HG03575 (cell line): ENCODE measurements at regions not wholly inside any gene's neighbourhood (a gene's known extent, or its start where the extent isn't known, plus 50 kb on each side); places are given as distances from the start of the nearest gene placed in this dataset.

ENCODE experiments used
- ATAC-seq: cut with Tn5 transposase; IDR thresholded peaks from one replicate; pipeline ENCODE4 v1.9.1; 2021; ENCODE audit not compliant: unreplicated experiment, insufficient number of reproducible peaks, low FRiP score; ENCODE audit errors: extremely low read depth

DNA sequence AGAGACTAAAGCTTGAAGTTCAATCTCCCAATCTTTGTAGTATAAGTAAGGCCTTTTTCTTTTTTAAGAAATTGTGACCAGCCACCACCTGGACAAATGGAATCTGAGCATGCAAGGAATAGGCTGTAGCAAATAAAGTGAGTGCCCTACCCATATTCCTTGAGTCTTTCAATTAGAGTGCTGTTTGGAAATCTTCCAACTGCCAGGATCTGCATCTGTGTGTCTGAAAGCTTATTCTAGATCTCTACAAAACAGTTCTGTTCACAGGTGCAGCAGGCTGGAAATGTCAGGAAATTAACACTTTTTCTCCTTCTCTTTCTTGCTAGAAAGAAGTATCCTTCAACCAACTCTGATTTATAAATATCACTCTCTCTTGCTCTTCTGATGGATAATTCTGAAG is 76.7 kb upstream of the NDST3 start:
- no peak for ATAC-seq

DNA sequence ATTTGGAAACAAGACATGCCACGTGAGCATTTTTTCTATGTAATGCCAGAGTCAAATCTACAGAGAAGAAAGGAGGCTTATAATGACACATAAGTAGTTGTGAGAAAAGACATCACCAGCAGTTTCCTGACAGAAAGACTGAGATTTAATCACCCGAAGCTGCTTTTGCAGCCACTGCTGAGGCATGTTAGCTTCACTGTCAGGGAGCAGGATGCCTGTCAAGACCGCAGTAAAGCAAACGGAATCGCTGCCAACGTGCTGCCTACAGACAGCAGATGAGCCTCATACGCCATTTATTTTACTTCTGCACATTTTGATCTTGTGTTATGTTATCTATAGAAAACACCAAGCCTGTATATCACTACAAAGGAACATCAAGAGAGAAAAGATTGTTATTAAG is 68.7 kb upstream of the NDST3 start:
- no peak for ATAC-seq

DNA sequence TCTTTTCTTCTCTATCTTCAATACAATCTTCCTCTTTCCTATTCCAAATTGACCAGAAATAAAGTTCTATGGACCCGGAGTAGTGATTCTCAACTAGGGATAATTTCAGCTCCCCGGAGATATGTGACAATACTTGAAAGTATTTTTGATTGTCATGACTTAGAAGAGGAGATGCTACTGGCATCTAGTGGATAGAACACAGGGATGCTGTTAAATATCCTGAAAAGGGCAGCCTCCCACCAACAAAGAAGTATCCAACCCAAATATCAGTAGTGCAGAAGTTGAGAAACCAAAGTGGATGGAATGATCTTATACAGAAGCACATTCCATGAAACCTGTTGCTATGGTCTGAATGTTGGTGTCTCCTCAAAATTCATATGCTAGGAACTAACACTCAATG is 65.7 kb upstream of the NDST3 start:
- ATAC-seq, result no peak

DNA sequence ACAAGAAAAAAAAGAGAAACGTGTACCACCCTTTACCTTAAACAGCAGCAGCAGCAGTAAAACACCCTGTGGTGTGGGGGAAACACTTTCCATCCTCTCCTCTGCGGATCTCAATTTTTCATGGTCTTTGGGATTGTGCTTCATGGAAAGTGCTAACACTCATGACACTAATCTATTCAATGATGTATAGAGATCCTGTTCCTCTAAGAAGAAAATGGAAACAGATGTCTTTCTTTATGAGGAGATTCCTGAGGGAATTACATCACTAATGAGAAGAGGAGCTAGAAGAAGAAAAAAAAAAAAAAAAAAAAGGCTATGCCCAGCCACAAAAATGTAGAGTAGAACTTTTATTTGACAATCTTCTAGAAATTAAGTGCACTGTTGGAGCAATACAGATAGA is 62.9 kb upstream of the NDST3 start:
- ATAC-seq, result no peak

DNA sequence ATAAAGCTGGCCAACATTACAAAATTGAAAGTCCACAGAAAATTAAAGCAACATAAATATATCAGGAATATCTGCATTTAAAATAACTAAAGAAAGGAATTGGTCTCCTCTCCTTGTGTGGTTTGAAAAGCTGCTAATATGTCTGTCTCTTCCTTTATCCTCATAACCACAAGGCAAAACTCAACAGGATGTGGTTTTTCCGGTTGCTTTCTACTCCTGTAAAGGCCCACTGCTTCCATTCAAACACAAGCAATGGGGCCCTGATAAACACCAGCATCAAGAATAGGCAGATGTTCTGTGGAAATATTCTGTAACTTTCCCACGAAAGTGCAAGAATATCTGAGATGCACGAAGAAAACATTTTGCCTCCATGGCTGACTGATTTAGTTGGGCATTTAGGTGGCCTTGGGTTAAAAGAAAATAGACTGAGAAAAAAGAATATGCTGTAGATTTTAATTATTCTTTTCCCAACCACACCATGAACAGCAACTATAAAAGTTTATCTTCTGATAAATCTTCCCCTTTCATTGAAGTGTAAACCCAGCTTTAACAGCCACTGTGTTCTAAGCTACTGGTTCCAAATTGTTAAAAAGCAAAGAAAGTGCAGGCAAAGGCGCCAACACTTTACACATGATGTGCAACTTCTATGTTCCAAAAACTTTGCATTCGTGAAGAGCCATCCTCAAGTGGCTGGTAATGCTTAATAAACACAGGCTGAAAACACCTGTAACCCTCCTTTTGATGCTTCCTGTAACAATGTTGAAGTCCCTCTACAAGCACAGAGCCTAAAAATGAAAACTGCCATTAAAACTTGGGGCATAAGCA is 50.5 kb upstream of the NDST3 start:
- no peak for ATAC-seq

DNA sequence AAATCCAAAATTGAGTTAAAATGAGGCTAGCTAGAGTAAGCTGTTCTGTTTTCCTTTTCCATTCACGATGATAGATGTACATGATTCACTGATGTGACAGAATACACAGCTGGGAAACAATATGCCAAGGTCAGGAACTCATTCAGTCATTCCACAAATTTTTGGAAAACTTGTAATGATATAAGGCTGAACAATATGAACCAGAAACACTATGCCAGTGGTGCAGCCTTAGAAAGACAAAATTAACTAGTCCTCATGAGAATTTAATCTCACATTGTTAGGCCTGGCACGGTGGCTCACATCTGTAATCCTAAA is 50.0 kb upstream of the NDST3 start:
- no peak for ATAC-seq
